ENCODE measurements at regions not wholly inside any gene's neighbourhood (a gene's known extent, or its start where the extent isn't known, plus 50 kb on each side); places are given as distances from the start of the nearest gene placed in this dataset.

DNA sequence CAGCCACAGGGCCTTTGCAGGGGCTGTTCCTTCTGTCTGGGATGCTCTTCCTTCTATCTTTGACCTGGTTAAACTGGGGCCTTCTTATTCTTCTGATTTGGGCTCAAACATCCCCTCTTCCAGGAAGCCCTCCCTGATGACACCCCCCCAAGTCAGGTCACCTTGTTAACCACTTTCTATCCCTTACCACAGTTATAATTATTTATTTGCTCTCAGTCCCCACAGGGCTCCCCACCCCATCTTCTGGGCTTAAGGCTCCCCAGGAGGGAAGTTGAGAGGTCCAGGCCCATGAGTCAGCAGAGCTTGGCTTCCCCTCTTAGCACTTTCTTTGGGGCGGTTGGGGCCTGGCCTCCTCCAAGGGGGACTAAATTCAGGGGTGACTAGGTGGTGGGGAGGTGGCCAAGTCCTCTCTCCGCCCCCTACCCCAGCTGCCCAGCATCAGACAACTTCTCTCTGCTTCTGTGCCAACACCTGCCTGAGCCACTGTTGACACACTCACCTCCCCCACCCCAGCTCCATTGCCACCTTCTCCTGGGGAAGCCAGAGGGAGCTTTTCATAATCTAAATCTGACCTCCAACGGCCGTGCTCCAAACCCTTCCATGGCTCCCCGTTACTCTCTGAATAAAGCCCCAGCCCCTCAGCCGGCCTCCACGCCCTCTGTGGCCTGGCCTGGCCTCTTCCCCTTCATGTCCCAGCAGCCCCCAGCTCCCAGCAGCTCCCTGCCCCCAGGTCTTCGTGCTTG lies 70.0 kb downstream of the CEBPB start:
- no peak for DNase-seq (ENCODE audit: low read depth, low spot score)
- no peaks in the 10 kb centered on the region for H3K36me3 Mint-ChIP-seq (ENCODE audit: low read depth)
- TF ChIP-seq, protein P1, sequence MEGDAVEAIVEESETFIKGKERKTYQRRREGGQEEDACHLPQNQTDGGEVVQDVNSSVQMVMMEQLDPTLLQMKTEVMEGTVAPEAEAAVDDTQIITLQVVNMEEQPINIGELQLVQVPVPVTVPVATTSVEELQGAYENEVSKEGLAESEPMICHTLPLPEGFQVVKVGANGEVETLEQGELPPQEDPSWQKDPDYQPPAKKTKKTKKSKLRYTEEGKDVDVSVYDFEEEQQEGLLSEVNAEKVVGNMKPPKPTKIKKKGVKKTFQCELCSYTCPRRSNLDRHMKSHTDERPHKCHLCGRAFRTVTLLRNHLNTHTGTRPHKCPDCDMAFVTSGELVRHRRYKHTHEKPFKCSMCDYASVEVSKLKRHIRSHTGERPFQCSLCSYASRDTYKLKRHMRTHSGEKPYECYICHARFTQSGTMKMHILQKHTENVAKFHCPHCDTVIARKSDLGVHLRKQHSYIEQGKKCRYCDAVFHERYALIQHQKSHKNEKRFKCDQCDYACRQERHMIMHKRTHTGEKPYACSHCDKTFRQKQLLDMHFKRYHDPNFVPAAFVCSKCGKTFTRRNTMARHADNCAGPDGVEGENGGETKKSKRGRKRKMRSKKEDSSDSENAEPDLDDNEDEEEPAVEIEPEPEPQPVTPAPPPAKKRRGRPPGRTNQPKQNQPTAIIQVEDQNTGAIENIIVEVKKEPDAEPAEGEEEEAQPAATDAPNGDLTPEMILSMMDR (conservative IDR thresholded peaks at IDR 0.05): no peak
- H3K4me3 Mint-ChIP-seq: no peak overlapping the region
- peaks cover 17% of the 10 kb centered on the region for H3K4me1 Mint-ChIP-seq
- H3K27me3 Mint-ChIP-seq (ENCODE audit: low read depth): no peaks in the 10 kb centered on the region
- H3K9me3 Mint-ChIP-seq: no peaks in the 10 kb centered on the region
- no peak overlapping the region for H3K27ac Mint-ChIP-seq (ENCODE audit: unreplicated experiment)

- H3K4me3 Mint-ChIP-seq: no peak overlapping the region
- H3K27ac Mint-ChIP-seq (ENCODE audit: unreplicated experiment): no peak overlapping the region
Observed at GRCh38 chr20:50261471-50262212, 71.0 kb downstream of the CEBPB start.

DNA sequence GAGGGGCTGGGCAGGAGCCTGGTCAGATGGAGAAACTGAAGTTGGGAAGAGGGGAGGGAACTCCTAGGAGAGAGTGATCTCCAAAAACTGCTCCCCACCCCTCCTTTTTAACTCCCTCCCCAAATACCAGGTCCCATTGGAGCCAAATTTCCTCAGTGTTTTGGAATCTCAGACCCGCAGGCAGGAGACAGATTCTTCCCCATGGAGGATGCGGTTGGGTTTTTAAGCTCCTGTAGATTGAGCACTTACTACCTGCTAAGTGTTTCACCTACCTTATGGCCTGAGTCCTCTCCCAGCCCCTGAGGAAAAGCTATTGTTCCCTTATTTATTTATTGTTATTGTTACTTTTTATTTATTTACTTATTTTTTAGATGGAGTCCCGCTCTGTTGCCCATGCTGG lies 73.2 kb downstream of the CEBPB start:
- Mint-ChIP-seq H3K27me3 (ENCODE audit: low read depth) (no peaks in the 10 kb centered on the region), H3K9me3 (no peaks in the 10 kb centered on the region), H3K4me1 (peaks cover 17% of the 10 kb centered on the region), H3K27ac (ENCODE audit: unreplicated experiment) (no peak overlapping the region), H3K4me3 (no peak overlapping the region), H3K36me3 (ENCODE audit: low read depth) (no peaks in the 10 kb centered on the region)
- TF ChIP-seq, protein P1 (conservative IDR thresholded peaks at IDR 0.05): no peak
- DNase-seq (ENCODE audit: low read depth, low spot score): no peak

More at GRCh38 chr20:50261471-50262212, 71.0 kb downstream of the CEBPB start:
- no peak for DNase-seq (ENCODE audit: low read depth, low spot score)
- Mint-ChIP-seq H3K27me3 (ENCODE audit: low read depth) (no peaks in the 10 kb centered on the region), H3K36me3 (ENCODE audit: low read depth) (no peaks in the 10 kb centered on the region), H3K4me1 (peaks cover 10% of the 10 kb centered on the region), H3K9me3 (no peaks in the 10 kb centered on the region)
- TF ChIP-seq, protein P1 (conservative IDR thresholded peaks at IDR 0.05): no peak

- H3K4me3 Mint-ChIP-seq: no peak overlapping the region
- H3K27ac Mint-ChIP-seq (ENCODE audit: unreplicated experiment): no peak overlapping the region
- TF ChIP-seq, protein P1 (conservative IDR thresholded peaks at IDR 0.05): no peak
- no peaks in the 10 kb centered on the region for H3K9me3 Mint-ChIP-seq
- no peaks in the 10 kb centered on the region for H3K36me3 Mint-ChIP-seq (ENCODE audit: low read depth)
- DNase-seq (ENCODE audit: low read depth, low spot score): no peak
- H3K27me3 Mint-ChIP-seq (ENCODE audit: low read depth): no peaks in the 10 kb centered on the region
- H3K4me1 Mint-ChIP-seq: peaks cover 17% of the 10 kb centered on the region
Observed at GRCh38 chr20:50264534-50265145, 74.0 kb downstream of the CEBPB start.

DNA sequence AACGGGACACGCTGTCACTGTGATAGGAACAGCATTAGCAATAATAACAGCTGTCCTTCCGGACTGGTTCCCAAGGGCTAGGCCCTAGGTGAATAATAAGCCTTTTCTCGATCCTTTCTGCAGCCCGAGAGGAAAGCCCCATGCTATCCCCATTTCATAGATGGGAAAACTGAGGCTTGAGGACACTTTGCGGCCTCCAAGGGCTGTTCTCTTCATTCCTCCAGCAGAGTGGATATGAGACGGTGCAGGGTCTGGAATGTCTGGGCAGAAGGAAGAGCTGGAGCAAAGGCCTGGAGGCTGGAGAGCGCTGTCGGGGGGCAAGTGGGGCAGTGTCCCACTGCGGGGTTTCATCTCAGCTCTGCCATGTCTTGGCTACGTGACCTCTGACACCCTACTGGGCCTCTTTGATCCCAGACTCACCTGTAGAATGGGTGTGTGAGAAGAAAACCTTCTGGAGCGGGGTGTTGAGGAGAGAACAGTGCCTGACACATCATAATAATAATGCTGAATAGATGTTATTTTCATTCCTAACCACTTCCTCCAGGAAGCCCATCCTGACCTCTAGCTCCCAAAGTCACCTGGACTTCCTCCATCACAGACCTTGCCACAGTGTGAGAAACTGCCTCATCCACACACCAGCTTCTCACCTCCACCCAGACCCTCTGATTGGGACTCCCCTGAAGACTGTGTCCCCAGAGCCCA lies 74.8 kb downstream of the CEBPB start:
- no peak for DNase-seq (ENCODE audit: low read depth, low spot score)
- no peaks in the 10 kb centered on the region for H3K36me3 Mint-ChIP-seq (ENCODE audit: low read depth)
- TF ChIP-seq, protein P1 (conservative IDR thresholded peaks at IDR 0.05): no peak
- no peaks in the 10 kb centered on the region for H3K27me3 Mint-ChIP-seq (ENCODE audit: low read depth)
- no peaks in the 10 kb centered on the region for H3K9me3 Mint-ChIP-seq
- H3K4me3 Mint-ChIP-seq: no peak overlapping the region
- H3K4me1 Mint-ChIP-seq: peaks cover 17% of the 10 kb centered on the region
- H3K27ac Mint-ChIP-seq (ENCODE audit: unreplicated experiment): no peak overlapping the region

Data from neural crest cell (in vitro differentiated cells).